Amniotic epithelial cell (primary cell): ENCODE measurements at regions not wholly inside any gene's neighbourhood (a gene's known extent, or its start where the extent isn't known, plus 50 kb on each side); places are given as distances from the start of the nearest gene placed in this dataset.
"Not testable (repeated sequence)": the region's sequence is repeated elsewhere in the genome, so short reads cannot be mapped to it uniquely, and the experiment has no call there.

Experiments used
- DNase-seq: peaks from one replicate; pipeline ENCODE4 v3.0.0-alpha.2; 2010; ENCODE audit warnings: low read depth

GRCh38 chr3:23706111-23706510, 99.6 kb upstream of the UBE2E1 start:
- DNase-seq, result no peak

GRCh38 chr3:23709987-23710386, 95.8 kb upstream of the UBE2E1 start:
- no peak for DNase-seq

GRCh38 chr3:23710555-23710954, 95.2 kb upstream of the UBE2E1 start:
- DNase-seq, result peak; percentile 75

GRCh38 chr3:23711916-23712494, 93.8 kb upstream of the UBE2E1 start:
- DNase-seq, result no peak

- DNase-seq, result peak; percentile 79
Observed at GRCh38 chr3:23712656-23713559, 92.8 kb upstream of the UBE2E1 start.

- DNase-seq, result peak; percentile 21
Observed at GRCh38 chr3:23713641-23714040, 92.1 kb upstream of the UBE2E1 start.

GRCh38 chr3:23720059-23720458, 85.7 kb upstream of the UBE2E1 start:
- no peak for DNase-seq

GRCh38 chr3:23720885-23721284, 84.9 kb upstream of the UBE2E1 start:
- DNase-seq, result no peak

GRCh38 chr3:23723141-23723540, 82.6 kb upstream of the UBE2E1 start:
- DNase-seq, result no peak

GRCh38 chr3:23723930-23724329, 81.8 kb upstream of the UBE2E1 start:
- DNase-seq, result no peak

GRCh38 chr3:23726811-23727548, 78.8 kb upstream of the UBE2E1 start:
- no peak for DNase-seq

GRCh38 chr3:23728601-23729117, 77.1 kb upstream of the UBE2E1 start:
- peak; percentile 67 for DNase-seq

- not testable (repeated sequence) for DNase-seq
Observed at GRCh38 chr3:23729362-23729761, 76.4 kb upstream of the UBE2E1 start.

- no peak for DNase-seq
Observed at GRCh38 chr3:23734481-23734880, 71.3 kb upstream of the UBE2E1 start.

- no peak for DNase-seq
Observed at GRCh38 chr3:23735062-23735461, 70.7 kb upstream of the UBE2E1 start.

- no peak for DNase-seq
Observed at GRCh38 chr3:23735535-23736326, 70.0 kb upstream of the UBE2E1 start.

- no peak for DNase-seq
Observed at GRCh38 chr3:23738944-23739343, 66.8 kb upstream of the UBE2E1 start.

- peak; percentile 63 for DNase-seq
Observed at GRCh38 chr3:23739536-23739935, 66.2 kb upstream of the UBE2E1 start.

GRCh38 chr3:23740517-23740965, 65.2 kb upstream of the UBE2E1 start:
- DNase-seq, result peak; percentile 43

- DNase-seq, result no peak
Observed at GRCh38 chr3:23741036-23741706, 64.6 kb upstream of the UBE2E1 start.

- no peak for DNase-seq
Observed at GRCh38 chr3:23743141-23743784, 62.5 kb upstream of the UBE2E1 start.
